Fibroblast of the aortic adventitia (primary cell): ENCODE measurements at regions not wholly inside any gene's neighbourhood (a gene's known extent, or its start where the extent isn't known, plus 50 kb on each side); places are given as distances from the start of the nearest gene placed in this dataset.

ENCODE experiments used
- DNase-seq: peaks from one replicate; pipeline ENCODE4 v3.0.0-alpha.2; 2010; ENCODE audit warnings: low read depth
- H3K4me3 ChIP-seq: 2 replicates; pipeline ENCODE4 v1.5.1; 2011; ENCODE audit warnings: low read depth, mild to moderate bottlenecking, control low read depth, low read length, moderate library complexity
- TF ChIP-seq, protein P1 (sequence below): IDR thresholded peaks from 2 replicates; pipeline ENCODE4 v1.5.1; 2011; ENCODE audit warnings: mild to moderate bottlenecking, low read length, control low read depth, inconsistent platforms; ENCODE audit not compliant: insufficient read depth

DNA sequence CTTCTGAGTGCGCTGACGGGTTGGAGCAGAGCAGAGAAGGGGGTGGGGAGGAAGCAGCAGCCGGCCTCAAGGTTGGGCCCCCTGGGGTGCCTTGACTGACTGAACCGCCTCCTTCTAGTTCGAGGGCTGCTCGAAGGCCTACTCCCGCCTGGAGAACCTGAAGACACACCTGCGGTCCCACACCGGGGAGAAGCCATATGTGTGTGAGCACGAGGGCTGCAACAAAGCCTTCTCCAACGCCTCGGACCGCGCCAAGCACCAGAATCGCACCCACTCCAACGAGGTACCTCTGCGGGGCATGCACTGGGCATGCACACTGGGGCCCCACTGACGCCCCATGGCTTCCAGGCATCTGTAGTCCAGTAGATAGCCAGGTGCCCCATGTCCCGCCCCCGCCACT, 246.9 kb downstream of the GLI2 start:
- no peak overlapping the region for H3K4me3 ChIP-seq
- DNase-seq, result no peak
- TF ChIP-seq, protein P1, sequence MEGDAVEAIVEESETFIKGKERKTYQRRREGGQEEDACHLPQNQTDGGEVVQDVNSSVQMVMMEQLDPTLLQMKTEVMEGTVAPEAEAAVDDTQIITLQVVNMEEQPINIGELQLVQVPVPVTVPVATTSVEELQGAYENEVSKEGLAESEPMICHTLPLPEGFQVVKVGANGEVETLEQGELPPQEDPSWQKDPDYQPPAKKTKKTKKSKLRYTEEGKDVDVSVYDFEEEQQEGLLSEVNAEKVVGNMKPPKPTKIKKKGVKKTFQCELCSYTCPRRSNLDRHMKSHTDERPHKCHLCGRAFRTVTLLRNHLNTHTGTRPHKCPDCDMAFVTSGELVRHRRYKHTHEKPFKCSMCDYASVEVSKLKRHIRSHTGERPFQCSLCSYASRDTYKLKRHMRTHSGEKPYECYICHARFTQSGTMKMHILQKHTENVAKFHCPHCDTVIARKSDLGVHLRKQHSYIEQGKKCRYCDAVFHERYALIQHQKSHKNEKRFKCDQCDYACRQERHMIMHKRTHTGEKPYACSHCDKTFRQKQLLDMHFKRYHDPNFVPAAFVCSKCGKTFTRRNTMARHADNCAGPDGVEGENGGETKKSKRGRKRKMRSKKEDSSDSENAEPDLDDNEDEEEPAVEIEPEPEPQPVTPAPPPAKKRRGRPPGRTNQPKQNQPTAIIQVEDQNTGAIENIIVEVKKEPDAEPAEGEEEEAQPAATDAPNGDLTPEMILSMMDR, result no peak

GRCh38 chr2:120983344-120983743, 247.7 kb downstream of the GLI2 start:
- TF ChIP-seq, protein P1, result no peak
- no peak for DNase-seq
- H3K4me3 ChIP-seq, result no peak overlapping the region

GRCh38 chr2:120984046-120984445, 248.4 kb downstream of the GLI2 start:
- TF ChIP-seq, protein P1, result no peak
- H3K4me3 ChIP-seq, result no peak overlapping the region
- DNase-seq, result no peak

DNA sequence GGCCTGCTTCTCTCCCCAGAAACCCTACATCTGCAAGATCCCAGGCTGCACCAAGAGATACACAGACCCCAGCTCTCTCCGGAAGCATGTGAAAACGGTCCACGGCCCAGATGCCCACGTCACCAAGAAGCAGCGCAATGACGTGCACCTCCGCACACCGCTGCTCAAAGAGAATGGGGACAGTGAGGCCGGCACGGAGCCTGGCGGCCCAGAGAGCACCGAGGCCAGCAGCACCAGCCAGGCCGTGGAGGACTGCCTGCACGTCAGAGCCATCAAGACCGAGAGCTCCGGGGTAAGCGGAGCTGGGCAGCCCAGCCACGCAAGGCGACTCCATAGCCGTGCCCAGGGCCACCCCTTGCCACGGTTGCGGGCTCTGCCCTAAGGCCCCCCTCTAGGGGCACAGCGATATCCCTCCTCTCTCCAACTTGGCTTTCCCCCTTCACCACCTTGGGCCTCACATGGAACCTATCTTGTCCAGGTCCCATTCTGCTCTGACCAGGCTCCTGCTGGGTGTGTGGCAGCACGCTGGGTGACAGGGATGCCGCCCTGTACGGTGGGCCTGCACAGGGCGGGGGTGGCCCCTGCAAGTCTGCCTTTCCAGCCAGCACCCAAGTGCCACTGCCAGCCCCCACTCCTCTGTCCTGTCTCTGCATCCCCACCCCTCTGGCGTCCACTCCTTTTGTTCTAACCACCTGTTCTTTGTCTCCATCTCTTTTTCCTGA, 248.9 kb downstream of the GLI2 start:
- no peak overlapping the region for H3K4me3 ChIP-seq
- no peak for DNase-seq
- TF ChIP-seq, protein P1, result no peak

GRCh38 chr2:120985174-120985996, 249.7 kb downstream of the GLI2 start:
- TF ChIP-seq, protein P1, result no peak
- DNase-seq, result no peak

DNA sequence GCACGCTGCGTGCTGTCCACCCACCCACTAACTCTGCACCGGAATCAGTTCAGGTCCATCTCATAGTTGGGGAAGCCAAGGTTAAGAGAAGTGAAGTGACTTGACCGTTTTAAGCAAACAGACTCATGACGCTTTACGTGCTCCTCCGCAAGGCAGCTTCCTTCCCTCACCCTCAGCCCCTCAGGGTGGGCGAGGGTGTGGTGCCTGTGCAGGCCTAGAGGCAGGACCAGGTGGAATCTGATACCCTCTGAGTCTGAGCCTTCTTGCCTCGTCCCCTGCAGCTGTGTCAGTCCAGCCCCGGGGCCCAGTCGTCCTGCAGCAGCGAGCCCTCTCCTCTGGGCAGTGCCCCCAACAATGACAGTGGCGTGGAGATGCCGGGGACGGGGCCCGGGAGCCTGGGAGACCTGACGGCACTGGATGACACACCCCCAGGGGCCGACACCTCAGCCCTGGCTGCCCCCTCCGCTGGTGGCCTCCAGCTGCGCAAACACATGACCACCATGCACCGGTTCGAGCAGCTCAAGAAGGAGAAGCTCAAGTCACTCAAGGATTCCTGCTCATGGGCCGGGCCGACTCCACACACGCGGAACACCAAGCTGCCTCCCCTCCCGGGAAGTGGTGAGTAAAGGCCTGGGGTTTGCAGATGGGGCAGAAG, 250.5 kb downstream of the GLI2 start:
- no peak overlapping the region for H3K4me3 ChIP-seq
- TF ChIP-seq, protein P1, result no peak
- no peak for DNase-seq

More at GRCh38 chr2:120985174-120985996, 249.7 kb downstream of the GLI2 start:
- H3K4me3 ChIP-seq, result no peak overlapping the region
